ENCODE measurements at regions not wholly inside any gene's neighbourhood (a gene's known extent, or its start where the extent isn't known, plus 50 kb on each side); places are given as distances from the start of the nearest gene placed in this dataset.

DNA sequence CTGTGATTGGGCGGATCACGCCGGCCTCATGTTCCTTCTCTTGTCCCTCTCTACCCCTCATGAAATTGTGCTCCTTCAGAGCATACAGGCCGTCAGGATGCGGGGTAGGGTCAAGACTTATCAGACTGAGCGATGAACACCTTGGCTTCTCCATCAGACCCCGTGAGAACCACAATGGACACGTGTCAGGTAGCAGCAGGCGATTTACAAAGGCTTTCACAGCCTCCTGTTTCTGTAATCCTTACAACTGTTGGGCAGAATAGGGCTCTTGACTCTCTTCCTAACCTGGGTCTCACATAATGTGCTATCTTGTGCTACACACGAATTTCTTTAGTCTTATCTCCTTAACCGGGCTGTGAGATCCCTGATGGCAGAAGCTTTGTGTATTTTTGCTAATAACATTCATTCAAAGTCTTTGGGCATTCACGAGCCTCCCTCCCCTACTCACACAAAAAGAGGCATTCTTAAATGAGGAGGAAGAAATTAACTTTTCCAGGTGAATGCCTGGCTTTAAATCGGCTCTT lies 122.9 kb upstream of the SLC22A23 start:
- TF ChIP-seq, protein P1, sequence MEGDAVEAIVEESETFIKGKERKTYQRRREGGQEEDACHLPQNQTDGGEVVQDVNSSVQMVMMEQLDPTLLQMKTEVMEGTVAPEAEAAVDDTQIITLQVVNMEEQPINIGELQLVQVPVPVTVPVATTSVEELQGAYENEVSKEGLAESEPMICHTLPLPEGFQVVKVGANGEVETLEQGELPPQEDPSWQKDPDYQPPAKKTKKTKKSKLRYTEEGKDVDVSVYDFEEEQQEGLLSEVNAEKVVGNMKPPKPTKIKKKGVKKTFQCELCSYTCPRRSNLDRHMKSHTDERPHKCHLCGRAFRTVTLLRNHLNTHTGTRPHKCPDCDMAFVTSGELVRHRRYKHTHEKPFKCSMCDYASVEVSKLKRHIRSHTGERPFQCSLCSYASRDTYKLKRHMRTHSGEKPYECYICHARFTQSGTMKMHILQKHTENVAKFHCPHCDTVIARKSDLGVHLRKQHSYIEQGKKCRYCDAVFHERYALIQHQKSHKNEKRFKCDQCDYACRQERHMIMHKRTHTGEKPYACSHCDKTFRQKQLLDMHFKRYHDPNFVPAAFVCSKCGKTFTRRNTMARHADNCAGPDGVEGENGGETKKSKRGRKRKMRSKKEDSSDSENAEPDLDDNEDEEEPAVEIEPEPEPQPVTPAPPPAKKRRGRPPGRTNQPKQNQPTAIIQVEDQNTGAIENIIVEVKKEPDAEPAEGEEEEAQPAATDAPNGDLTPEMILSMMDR (IDR thresholded peaks at IDR 0.05; ENCODE audit: low read length): no peak
- TF ChIP-seq EZH2 (optimal IDR thresholded peaks at IDR 0.05; ENCODE audit: low read depth, low read length): no peak
